ENCODE measurements at regions not wholly inside any gene's neighbourhood (a gene's known extent, or its start where the extent isn't known, plus 50 kb on each side); places are given as distances from the start of the nearest gene placed in this dataset.

GRCh38 chr16:85461022-85461813 is 151.9 kb upstream of the GSE1 start:
- Mint-ChIP-seq H3K9me3 (no peaks in the 10 kb centered on the region), H3K27me3 (peaks cover 21% of the 10 kb centered on the region), H3K4me3 (no peak overlapping the region), H3K27ac (no peak overlapping the region), H3K36me3 (ENCODE audit: low read depth) (no peaks in the 10 kb centered on the region), H3K4me1 (ENCODE audit: low read depth) (peaks cover 9% of the 10 kb centered on the region)

- Mint-ChIP-seq H3K9me3 (no peaks in the 10 kb centered on the region), H3K27me3 (peaks cover 21% of the 10 kb centered on the region), H3K27ac (no peak overlapping the region), H3K4me3 (peak overlapping the region; percentile 55), H3K36me3 (ENCODE audit: low read depth) (no peaks in the 10 kb centered on the region), H3K4me1 (ENCODE audit: low read depth) (peaks cover 9% of the 10 kb centered on the region)
These were observed 151.1 kb upstream of the GSE1 start for GRCh38 chr16:85461814-85462713.

- no peaks in the 10 kb centered on the region for H3K9me3 Mint-ChIP-seq
- peaks cover 21% of the 10 kb centered on the region for H3K27me3 Mint-ChIP-seq
- H3K4me3 Mint-ChIP-seq = no peak overlapping the region
These were observed 150.2 kb upstream of the GSE1 start for GRCh38 chr16:85462714-85463611.

GRCh38 chr16:85463672-85464382 is 149.3 kb upstream of the GSE1 start:
- Mint-ChIP-seq H3K27me3 (peaks cover 21% of the 10 kb centered on the region), H3K9me3 (no peaks in the 10 kb centered on the region), H3K4me3 (no peak overlapping the region), H3K36me3 (ENCODE audit: low read depth) (no peaks in the 10 kb centered on the region), H3K4me1 (ENCODE audit: low read depth) (peaks cover 9% of the 10 kb centered on the region), H3K27ac (no peak overlapping the region)

More at GRCh38 chr16:85462714-85463611, 150.2 kb upstream of the GSE1 start:
- H3K27ac Mint-ChIP-seq = no peak overlapping the region
- H3K36me3 Mint-ChIP-seq (ENCODE audit: low read depth) = no peaks in the 10 kb centered on the region
- H3K4me1 Mint-ChIP-seq (ENCODE audit: low read depth) = peaks cover 9% of the 10 kb centered on the region

GRCh38 chr16:85464383-85465305 is 148.5 kb upstream of the GSE1 start:
- peaks cover 21% of the 10 kb centered on the region for H3K27me3 Mint-ChIP-seq
- no peak overlapping the region for H3K4me3 Mint-ChIP-seq
- no peaks in the 10 kb centered on the region for H3K36me3 Mint-ChIP-seq (ENCODE audit: low read depth)
- H3K9me3 Mint-ChIP-seq = no peaks in the 10 kb centered on the region
- H3K27ac Mint-ChIP-seq = no peak overlapping the region
- H3K4me1 Mint-ChIP-seq (ENCODE audit: low read depth) = peaks cover 9% of the 10 kb centered on the region

- Mint-ChIP-seq H3K9me3 (no peaks in the 10 kb centered on the region), H3K4me1 (ENCODE audit: low read depth) (peaks cover 9% of the 10 kb centered on the region), H3K27ac (no peak overlapping the region), H3K4me3 (no peak overlapping the region), H3K27me3 (peaks cover 21% of the 10 kb centered on the region), H3K36me3 (ENCODE audit: low read depth) (no peaks in the 10 kb centered on the region)
These were observed 147.5 kb upstream of the GSE1 start for GRCh38 chr16:85465328-85466303.

GRCh38 chr16:85466304-85466700 is 146.8 kb upstream of the GSE1 start:
- H3K27me3 Mint-ChIP-seq = peaks cover 23% of the 10 kb centered on the region
- no peaks in the 10 kb centered on the region for H3K9me3 Mint-ChIP-seq
- no peak overlapping the region for H3K27ac Mint-ChIP-seq

GRCh38 chr16:85466989-85467388 is 146.1 kb upstream of the GSE1 start:
- no peaks in the 10 kb centered on the region for H3K9me3 Mint-ChIP-seq
- H3K4me1 Mint-ChIP-seq (ENCODE audit: low read depth) = peaks cover 5% of the 10 kb centered on the region
- H3K27ac Mint-ChIP-seq = no peak overlapping the region
- no peak overlapping the region for H3K4me3 Mint-ChIP-seq
- peaks cover 22% of the 10 kb centered on the region for H3K27me3 Mint-ChIP-seq
- no peaks in the 10 kb centered on the region for H3K36me3 Mint-ChIP-seq (ENCODE audit: low read depth)

More at GRCh38 chr16:85466304-85466700, 146.8 kb upstream of the GSE1 start:
- H3K4me3 Mint-ChIP-seq = no peak overlapping the region
- H3K4me1 Mint-ChIP-seq (ENCODE audit: low read depth) = peaks cover 9% of the 10 kb centered on the region
- no peaks in the 10 kb centered on the region for H3K36me3 Mint-ChIP-seq (ENCODE audit: low read depth)

- Mint-ChIP-seq H3K9me3 (no peaks in the 10 kb centered on the region), H3K36me3 (ENCODE audit: low read depth) (no peaks in the 10 kb centered on the region), H3K4me3 (no peak overlapping the region), H3K27me3 (peaks cover 8% of the 10 kb centered on the region), H3K27ac (no peak overlapping the region), H3K4me1 (ENCODE audit: low read depth) (no peaks in the 10 kb centered on the region)
These were observed 143.1 kb upstream of the GSE1 start for GRCh38 chr16:85469929-85470590.

- no peaks in the 10 kb centered on the region for H3K4me1 Mint-ChIP-seq (ENCODE audit: low read depth)
- no peak overlapping the region for H3K4me3 Mint-ChIP-seq
- no peak overlapping the region for H3K27ac Mint-ChIP-seq
- H3K9me3 Mint-ChIP-seq = no peaks in the 10 kb centered on the region
- H3K36me3 Mint-ChIP-seq (ENCODE audit: low read depth) = no peaks in the 10 kb centered on the region
- H3K27me3 Mint-ChIP-seq = peaks cover 3% of the 10 kb centered on the region
These were observed 142.2 kb upstream of the GSE1 start for GRCh38 chr16:85470873-85471272.

- Mint-ChIP-seq H3K27me3 (peaks cover 3% of the 10 kb centered on the region), H3K9me3 (no peaks in the 10 kb centered on the region), H3K36me3 (ENCODE audit: low read depth) (no peaks in the 10 kb centered on the region), H3K27ac (no peak overlapping the region), H3K4me1 (ENCODE audit: low read depth) (no peaks in the 10 kb centered on the region), H3K4me3 (no peak overlapping the region)
These were observed 141.4 kb upstream of the GSE1 start for GRCh38 chr16:85471469-85472431.

Measured in stimulated activated naive CD8-positive, alpha-beta T cell treated with anti-CD3 and anti-CD28 coated beads, Interleukin-15, Interleukin-2, amounts not matched to agents 100 ng/mL and 50 ng/mL, for 24 hours (primary cell).